Right ventricle myocardium superior (tissue), 1 donor: ENCODE measurements at regions not wholly inside any gene's neighbourhood (a gene's known extent, or its start where the extent isn't known, plus 50 kb on each side); places are given as distances from the start of the nearest gene placed in this dataset.

Experiments used
- ATAC-seq: fragments of 200-7000 bp; cut with Tn5 transposase; one replicate; pipeline ENCODE4 v1.9.1; 2020; ENCODE audit warnings: mild to moderate bottlenecking; ENCODE audit not compliant: poor library complexity
- DNase-seq: peaks from one replicate; pipeline ENCODE4 v3.0.0-alpha.2; 2020
- intact Hi-C: fragments of 100-400 bp; cut with DNase I; formaldehyde crosslinking; loops from one replicate; pipeline ENCODE4 v1.11.2; 2022
- donor health status: DM: no; HTN: yes; CAD: no; lungs with severe emphysema.

DNA sequence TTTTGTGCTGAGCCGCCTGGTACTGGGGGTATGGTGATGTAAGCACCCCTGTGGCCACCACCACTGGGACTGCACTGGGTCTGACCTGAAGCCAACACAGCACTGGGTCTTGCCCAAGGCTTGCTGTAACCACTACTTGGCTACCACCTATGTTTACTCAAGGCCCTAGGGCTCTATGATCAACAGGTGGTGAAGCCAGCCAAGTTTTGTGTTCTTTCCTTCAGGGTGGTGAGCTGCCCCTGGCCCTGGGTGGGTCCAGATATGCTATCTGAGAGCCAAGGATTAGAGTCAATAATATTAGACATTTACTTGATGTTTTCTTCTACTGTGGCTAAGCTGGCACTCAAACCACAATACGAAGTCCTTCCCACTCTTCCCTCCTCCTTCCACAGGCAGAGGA lies 55.1 kb upstream of the PAGE4 start:
- intact Hi-C loops: no loop called here
- DNase-seq (no peak), ATAC-seq (no peak)

GRCh38 chrX:49767236-49767635 lies 61.9 kb upstream of the PAGE4 start:
- peak; percentile 31 for ATAC-seq
- no peak for DNase-seq
- intact Hi-C loops: no loop called here

DNA sequence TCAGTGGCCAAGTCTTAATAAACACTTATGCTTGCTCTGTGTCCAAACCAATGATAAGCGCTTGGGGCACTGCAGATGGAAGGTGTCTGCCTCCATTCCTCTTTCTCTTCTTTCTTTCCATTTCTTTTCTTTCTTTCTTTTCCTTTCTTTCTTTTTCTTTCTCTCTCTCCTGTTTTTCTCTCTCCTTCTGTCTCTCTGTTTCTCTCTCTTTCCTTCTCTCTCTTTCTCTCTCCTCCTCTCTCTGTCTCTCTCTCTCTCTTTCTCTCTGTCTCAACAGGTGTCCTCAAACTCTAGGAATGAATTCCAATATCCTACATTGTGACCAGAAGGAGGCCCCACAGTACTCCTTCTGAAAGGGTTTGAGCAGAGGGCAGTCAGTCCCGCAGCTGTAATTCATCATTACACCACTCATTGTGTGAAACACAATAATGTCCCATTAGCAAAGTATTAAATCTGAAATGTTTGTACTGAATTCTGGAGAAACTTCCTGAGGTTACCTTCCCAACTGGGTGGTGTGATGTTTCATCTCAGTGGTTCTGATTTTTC lies 66.5 kb upstream of the PAGE1 start:
- intact Hi-C loops: no loop called here
- DNase-seq (no peak), ATAC-seq (no peak)

DNA sequence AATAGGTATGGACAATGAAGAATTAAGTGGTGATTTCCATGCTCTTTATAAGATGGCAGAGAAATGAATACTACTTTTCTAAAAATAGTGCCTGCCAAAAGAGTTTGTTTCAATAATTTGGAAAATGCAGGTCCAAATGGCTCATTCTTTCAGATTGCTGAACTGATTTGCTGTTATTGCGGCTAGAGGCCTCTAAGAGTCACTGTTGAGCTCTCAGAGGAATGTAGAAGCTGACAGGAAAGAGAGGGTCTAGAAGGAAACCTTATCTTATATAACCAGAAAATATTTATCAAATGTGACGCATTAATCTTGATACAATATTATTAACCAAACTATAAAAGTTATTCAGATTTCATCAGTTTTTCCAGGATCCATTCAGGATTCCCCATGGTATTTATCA lies 65.7 kb upstream of the PAGE1 start:
- intact Hi-C loops: no loop called here
- DNase-seq (no peak), ATAC-seq (no peak)

GRCh38 chrX:49760290-49760890 lies 64.6 kb upstream of the PAGE1 start:
- intact Hi-C loops: no loop called here
- ATAC-seq (no peak), DNase-seq (no peak)

GRCh38 chrX:49756692-49757091 lies 60.9 kb upstream of the PAGE1 start:
- ATAC-seq: no peak
- intact Hi-C loops: no loop called here
- no peak for DNase-seq

DNA sequence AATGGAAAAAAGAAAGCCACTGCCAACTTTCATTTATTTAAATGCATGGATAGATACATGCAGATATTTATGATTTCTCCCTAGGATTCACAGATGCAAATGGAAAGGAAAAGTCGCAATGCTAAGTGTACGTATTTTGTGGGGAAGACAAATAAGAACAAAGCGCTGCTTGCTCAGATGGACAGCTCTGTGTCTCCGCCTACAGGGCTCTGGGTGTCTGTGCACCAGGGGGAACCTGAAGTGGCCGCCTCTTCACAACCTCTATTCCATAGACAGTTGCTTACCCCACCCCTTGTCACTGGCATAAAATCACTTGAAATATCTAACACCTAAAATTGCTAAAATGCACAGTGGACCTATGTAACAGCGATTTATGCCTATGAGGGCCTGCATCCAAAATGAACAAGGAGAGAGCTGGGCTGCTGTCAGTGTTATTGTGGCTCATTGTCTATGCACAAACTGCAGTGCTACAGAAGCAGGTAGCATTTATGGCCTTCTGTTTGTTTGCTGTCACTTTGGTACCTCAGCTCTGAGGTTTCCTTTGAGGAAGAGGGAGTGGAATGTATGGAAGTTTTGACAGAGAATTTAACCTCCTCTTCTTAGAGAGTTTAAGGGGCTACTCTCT lies 58.6 kb upstream of the PAGE1 start:
- DNase-seq: peak; percentile 37
- peak; percentile 49 for ATAC-seq
- intact Hi-C loops: no loop called here

- intact Hi-C loops: no loop called here
- ATAC-seq: no peak
Observed at GRCh38 chrX:49753691-49754090, 57.9 kb upstream of the PAGE1 start.

GRCh38 chrX:49748211-49748956 lies 52.6 kb upstream of the PAGE1 start:
- DNase-seq (no peak), ATAC-seq (no peak)
- intact Hi-C loops: no loop called here

More at GRCh38 chrX:49753691-49754090, 57.9 kb upstream of the PAGE1 start:
- no peak for DNase-seq

DNA sequence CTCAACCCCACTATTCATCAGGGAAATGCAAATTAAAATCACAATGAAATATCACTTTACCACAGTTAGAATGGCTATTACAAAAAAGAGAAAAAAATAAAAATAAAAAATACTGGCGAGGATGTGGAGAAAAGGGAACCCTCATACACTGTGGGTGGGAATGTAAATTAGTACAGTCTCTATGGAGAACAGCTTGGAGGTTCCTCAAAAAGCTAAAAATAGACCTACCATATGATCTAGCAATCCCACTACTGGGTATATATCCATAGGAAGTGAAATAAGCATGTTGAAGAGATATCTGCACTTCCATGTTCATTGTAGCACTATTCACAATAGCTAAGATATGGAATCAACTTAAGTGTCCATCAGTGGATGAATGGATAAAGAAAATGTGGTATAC lies 50.5 kb upstream of the PAGE1 start:
- intact Hi-C loops: no loop called here
- DNase-seq (no peak), ATAC-seq (no peak)
